ENCODE measurements at regions not wholly inside any gene's neighbourhood (a gene's known extent, or its start where the extent isn't known, plus 50 kb on each side); places are given as distances from the start of the nearest gene placed in this dataset.

DNA sequence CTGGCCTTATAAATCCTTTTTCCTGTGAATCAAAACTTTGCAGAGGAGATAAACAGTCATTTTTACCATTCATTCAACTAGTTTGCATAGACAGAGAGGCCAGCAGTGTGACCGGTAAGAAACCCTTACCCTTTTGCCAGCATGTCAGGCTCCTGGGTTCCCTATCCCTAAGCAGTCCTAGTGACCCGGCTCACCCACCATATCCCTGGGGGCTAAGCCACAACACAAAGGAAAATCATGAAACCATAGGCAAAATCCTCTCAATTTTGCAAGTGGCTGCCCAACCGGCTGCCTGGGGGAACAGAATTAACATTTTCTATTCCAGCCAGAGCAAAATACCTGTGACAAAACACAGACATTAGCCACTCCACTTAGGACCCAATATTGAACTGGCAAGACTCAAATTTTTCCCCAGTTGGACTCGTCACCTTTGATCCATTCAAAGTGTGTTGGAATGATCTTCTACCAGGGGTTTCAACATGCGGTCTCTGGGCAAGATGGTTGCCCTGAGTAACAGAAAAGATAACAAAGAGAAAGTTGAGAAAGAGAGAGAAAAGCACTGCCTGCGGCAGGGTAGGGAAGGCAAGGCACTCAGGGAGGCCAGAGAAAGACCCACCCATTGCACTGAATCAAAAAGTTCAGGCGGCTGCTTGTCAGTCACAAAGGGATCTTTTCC, 174.8 kb upstream of the NAMPT start:
- H3K27me3 ChIP-seq (ENCODE audit: control insufficient read depth, insufficient read depth, low read length) = no peaks in the 10 kb centered on the region
- Mint-ChIP-seq H3K4me1 (no peaks in the 10 kb centered on the region), H3K27ac (no peak overlapping the region), H3K4me3 (no peak overlapping the region), H3K9me3 (peaks cover 0 to 4% (median 0%) of the 10 kb centered on the region in 7 donors), H3K27me3 (peaks cover 4% of the 10 kb centered on the region), H3K36me3 (no peaks in the 10 kb centered on the region)
- no peaks in the 10 kb centered on the region for H3K4me1 ChIP-seq (ENCODE audit: control insufficient read depth, insufficient read depth, low read length, poor library complexity, severe bottlenecking)
- H3K36me3 ChIP-seq (ENCODE audit: control insufficient read depth, insufficient read depth, low read length) = no peaks in the 10 kb centered on the region
- peaks cover 0 to 3% of the 10 kb centered on the region in 2 experiments for H3K9me3 ChIP-seq (ENCODE audit: control insufficient read depth in 2 of 2, low read length in 2 of 2)
- H3K27ac ChIP-seq (ENCODE audit: insufficient read depth, low read length, poor library complexity, severe bottlenecking) = no peak overlapping the region
- DNase-seq (no peak), ATAC-seq (ENCODE audit: low read depth in 2 of 2) (no peak)
- H3K4me3 ChIP-seq (ENCODE audit: low read depth, low read length) = no peak overlapping the region

DNA sequence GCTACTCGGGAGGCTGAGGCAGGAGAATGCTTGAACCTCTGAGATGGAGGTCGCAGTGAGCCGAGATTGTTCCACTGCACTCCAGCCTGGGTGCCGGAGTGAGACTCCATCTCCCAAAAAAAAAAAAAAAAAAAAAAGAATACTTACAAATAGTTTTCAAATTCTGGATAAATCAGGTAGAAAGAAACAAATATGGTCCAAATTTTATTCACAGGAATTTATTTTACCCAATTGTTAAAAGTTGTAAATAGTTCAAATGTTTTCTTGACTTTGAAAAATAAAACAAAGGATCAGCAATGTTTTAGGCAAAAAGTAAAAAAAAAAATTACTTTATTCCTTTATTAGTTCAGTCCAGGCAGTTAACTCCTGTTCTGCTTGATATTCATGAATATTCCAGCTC, 172.9 kb upstream of the NAMPT start:
- Mint-ChIP-seq H3K27ac (no peak overlapping the region), H3K4me1 (no peaks in the 10 kb centered on the region), H3K9me3 (peaks cover 0 to 4% (median 0%) of the 10 kb centered on the region in 7 donors), H3K36me3 (no peaks in the 10 kb centered on the region), H3K4me3 (no peak overlapping the region), H3K27me3 (peaks cover 4% of the 10 kb centered on the region)
- no peaks in the 10 kb centered on the region for H3K36me3 ChIP-seq (ENCODE audit: control insufficient read depth, insufficient read depth, low read length)
- H3K27me3 ChIP-seq (ENCODE audit: control insufficient read depth, insufficient read depth, low read length) = peaks cover 2% of the 10 kb centered on the region
- H3K4me1 ChIP-seq (ENCODE audit: control insufficient read depth, insufficient read depth, low read length, poor library complexity, severe bottlenecking) = no peaks in the 10 kb centered on the region
- H3K27ac ChIP-seq (ENCODE audit: insufficient read depth, low read length, poor library complexity, severe bottlenecking) = no peak overlapping the region
- ATAC-seq (ENCODE audit: low read depth in 2 of 2) (no peak), DNase-seq (no peak)
- H3K9me3 ChIP-seq (ENCODE audit: control insufficient read depth in 2 of 2, low read length in 2 of 2) = peaks cover 0 to 6% of the 10 kb centered on the region in 2 experiments
- H3K4me3 ChIP-seq (ENCODE audit: low read depth, low read length) = no peak overlapping the region

- DNase-seq = no peak
- H3K27me3 ChIP-seq (ENCODE audit: control insufficient read depth, insufficient read depth, low read length) = peaks cover 2% of the 10 kb centered on the region
- H3K4me3 ChIP-seq (ENCODE audit: low read depth, low read length) = no peak overlapping the region
- H3K27ac ChIP-seq (ENCODE audit: insufficient read depth, low read length, poor library complexity, severe bottlenecking) = no peak overlapping the region
- Mint-ChIP-seq H3K27me3 (peaks cover 4% of the 10 kb centered on the region), H3K9me3 (peaks cover 0 to 5% (median 2%) of the 10 kb centered on the region in 7 donors), H3K4me1 (no peaks in the 10 kb centered on the region), H3K27ac (no peak overlapping the region), H3K4me3 (no peak overlapping the region), H3K36me3 (no peaks in the 10 kb centered on the region)
- H3K9me3 ChIP-seq (ENCODE audit: control insufficient read depth in 2 of 2, low read length in 2 of 2) = peaks cover 8 to 11% of the 10 kb centered on the region in 2 experiments
- no peak for ATAC-seq (ENCODE audit: low read depth in 2 of 2)
- H3K4me1 ChIP-seq (ENCODE audit: control insufficient read depth, insufficient read depth, low read length, poor library complexity, severe bottlenecking) = no peaks in the 10 kb centered on the region
- no peaks in the 10 kb centered on the region for H3K36me3 ChIP-seq (ENCODE audit: control insufficient read depth, insufficient read depth, low read length)
These were observed 171.5 kb upstream of the NAMPT start for GRCh38 chr7:106456329-106456728.

- peaks cover 8% of the 10 kb centered on the region in 2 experiments for H3K9me3 ChIP-seq (ENCODE audit: control insufficient read depth in 2 of 2, low read length in 2 of 2)
- Mint-ChIP-seq H3K4me3 (no peak overlapping the region), H3K36me3 (no peaks in the 10 kb centered on the region), H3K9me3 (peaks cover 0 to 10% (median 3%) of the 10 kb centered on the region in 7 donors), H3K4me1 (no peaks in the 10 kb centered on the region), H3K27me3 (peaks cover 15% of the 10 kb centered on the region), H3K27ac (no peak overlapping the region)
- no peak overlapping the region for H3K4me3 ChIP-seq (ENCODE audit: low read depth, low read length)
- ATAC-seq (ENCODE audit: low read depth in 2 of 2) (no peak), DNase-seq (no peak)
- no peak overlapping the region for H3K27ac ChIP-seq (ENCODE audit: insufficient read depth, low read length, poor library complexity, severe bottlenecking)
- peaks cover 2% of the 10 kb centered on the region for H3K27me3 ChIP-seq (ENCODE audit: control insufficient read depth, insufficient read depth, low read length)
- H3K36me3 ChIP-seq (ENCODE audit: control insufficient read depth, insufficient read depth, low read length) = no peaks in the 10 kb centered on the region
- no peaks in the 10 kb centered on the region for H3K4me1 ChIP-seq (ENCODE audit: control insufficient read depth, insufficient read depth, low read length, poor library complexity, severe bottlenecking)
These were observed 167.5 kb upstream of the NAMPT start for GRCh38 chr7:106452031-106452851.

DNA sequence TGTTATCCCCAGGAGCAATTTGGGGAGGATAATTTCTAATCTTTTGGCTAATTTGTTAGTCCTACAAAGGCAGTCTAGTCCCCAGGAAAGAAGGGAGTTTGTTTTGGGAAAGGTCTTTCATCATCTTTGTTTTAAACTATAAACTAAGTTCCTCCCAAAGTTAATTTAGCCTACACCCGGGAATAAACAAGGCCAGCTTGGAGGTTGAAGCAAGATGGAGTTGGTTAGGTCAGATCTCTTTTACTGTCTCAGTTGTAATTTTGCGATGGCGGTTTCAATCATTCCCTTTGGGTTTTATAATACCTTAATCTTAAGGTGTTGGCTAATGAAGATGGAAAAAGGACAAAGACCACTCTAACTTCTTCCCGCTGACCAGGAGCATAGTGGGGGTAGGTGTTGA, 166.4 kb upstream of the NAMPT start:
- no peaks in the 10 kb centered on the region for H3K4me1 Mint-ChIP-seq
- peaks cover 16% of the 10 kb centered on the region for H3K27me3 Mint-ChIP-seq
- H3K4me3 ChIP-seq (ENCODE audit: low read depth, low read length) = no peak overlapping the region
- no peaks in the 10 kb centered on the region for H3K36me3 ChIP-seq (ENCODE audit: control insufficient read depth, insufficient read depth, low read length)
- H3K36me3 Mint-ChIP-seq = no peaks in the 10 kb centered on the region
- DNase-seq (no peak), ATAC-seq (ENCODE audit: low read depth in 2 of 2) (no peak)
- no peak overlapping the region for H3K4me3 Mint-ChIP-seq
- no peak overlapping the region for H3K27ac Mint-ChIP-seq
- peaks cover 8% of the 10 kb centered on the region in 2 experiments for H3K9me3 ChIP-seq (ENCODE audit: control insufficient read depth in 2 of 2, low read length in 2 of 2)
- no peak overlapping the region for H3K27ac ChIP-seq (ENCODE audit: insufficient read depth, low read length, poor library complexity, severe bottlenecking)
- H3K4me1 ChIP-seq (ENCODE audit: control insufficient read depth, insufficient read depth, low read length, poor library complexity, severe bottlenecking) = no peaks in the 10 kb centered on the region
- peaks cover 0 to 10% (median 3%) of the 10 kb centered on the region in 7 donors for H3K9me3 Mint-ChIP-seq
- H3K27me3 ChIP-seq (ENCODE audit: control insufficient read depth, insufficient read depth, low read length) = peaks cover 2% of the 10 kb centered on the region

DNA sequence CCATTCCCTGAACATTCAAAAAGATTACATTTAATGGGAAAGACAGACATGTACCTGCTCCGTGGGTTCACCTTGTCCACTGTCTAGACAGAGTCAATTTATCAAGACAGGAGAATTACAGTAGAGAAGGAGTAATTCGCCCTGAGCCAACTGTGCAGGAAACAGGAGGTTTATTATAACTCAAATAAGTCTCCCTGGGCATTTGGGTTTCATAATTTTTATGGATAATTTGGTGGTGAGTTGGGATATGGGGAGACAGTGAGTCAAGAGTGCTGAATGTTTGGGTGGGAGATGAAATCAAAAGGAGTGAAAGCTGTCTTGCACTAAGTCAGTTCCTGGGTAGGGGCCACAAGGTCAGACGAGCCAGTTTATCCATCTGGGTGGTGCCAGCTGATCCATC, 165.9 kb upstream of the NAMPT start:
- Histone ChIP-seq H3K27ac (ENCODE audit: insufficient read depth, low read length, poor library complexity, severe bottlenecking) (no peak overlapping the region), H3K4me3 (ENCODE audit: low read depth, low read length) (no peak overlapping the region), H3K27me3 (ENCODE audit: control insufficient read depth, insufficient read depth, low read length) (peaks cover 2% of the 10 kb centered on the region), H3K9me3 (ENCODE audit: control insufficient read depth in 2 of 2, low read length in 2 of 2) (peaks cover 8% of the 10 kb centered on the region in 2 experiments), H3K36me3 (ENCODE audit: control insufficient read depth, insufficient read depth, low read length) (no peaks in the 10 kb centered on the region), H3K4me1 (ENCODE audit: control insufficient read depth, insufficient read depth, low read length, poor library complexity, severe bottlenecking) (no peaks in the 10 kb centered on the region)
- no peak overlapping the region for H3K27ac Mint-ChIP-seq
- no peak overlapping the region for H3K4me3 Mint-ChIP-seq
- H3K27me3 Mint-ChIP-seq = peaks cover 17% of the 10 kb centered on the region
- H3K9me3 Mint-ChIP-seq = peaks cover 0 to 11% (median 3%) of the 10 kb centered on the region in 7 donors
- no peaks in the 10 kb centered on the region for H3K36me3 Mint-ChIP-seq
- DNase-seq = no peak
- ATAC-seq (ENCODE audit: low read depth in 2 of 2) = no peak
- no peaks in the 10 kb centered on the region for H3K4me1 Mint-ChIP-seq

GRCh38 chr7:106448992-106449859, 164.4 kb upstream of the NAMPT start:
- no peaks in the 10 kb centered on the region for H3K36me3 Mint-ChIP-seq
- H3K9me3 Mint-ChIP-seq = peaks cover 0 to 14% (median 3%) of the 10 kb centered on the region in 7 donors
- H3K4me3 Mint-ChIP-seq = no peak overlapping the region
- ATAC-seq (ENCODE audit: low read depth in 2 of 2) (no peak), DNase-seq (no peak)
- Histone ChIP-seq H3K27ac (ENCODE audit: insufficient read depth, low read length, poor library complexity, severe bottlenecking) (no peak overlapping the region), H3K4me1 (ENCODE audit: control insufficient read depth, insufficient read depth, low read length, poor library complexity, severe bottlenecking) (no peaks in the 10 kb centered on the region), H3K9me3 (ENCODE audit: control insufficient read depth in 2 of 2, low read length in 2 of 2) (peaks cover 8% of the 10 kb centered on the region in 2 experiments), H3K36me3 (ENCODE audit: control insufficient read depth, insufficient read depth, low read length) (no peaks in the 10 kb centered on the region), H3K4me3 (ENCODE audit: low read depth, low read length) (no peak overlapping the region), H3K27me3 (ENCODE audit: control insufficient read depth, insufficient read depth, low read length) (peaks cover 4% of the 10 kb centered on the region)
- no peak overlapping the region for H3K27ac Mint-ChIP-seq
- peaks cover 21% of the 10 kb centered on the region for H3K27me3 Mint-ChIP-seq
- H3K4me1 Mint-ChIP-seq = no peaks in the 10 kb centered on the region
